Motor neuron (in vitro differentiated cells): ENCODE measurements at regions not wholly inside any gene's neighbourhood (a gene's known extent, or its start where the extent isn't known, plus 50 kb on each side); places are given as distances from the start of the nearest gene placed in this dataset.
"Not testable (repeated sequence)": the region's sequence is repeated elsewhere in the genome, so short reads cannot be mapped to it uniquely, and the experiment has no call there.

ENCODE experiments used
- ATAC-seq, 8 experiments: fragments of 200-7000 bp; cut with Tn5 transposase; replicated peaks in 6 of 8; 2 replicates each; pipeline ENCODE4 v1.8.0; 2021; ENCODE audit warnings: mild to moderate bottlenecking in 8 of 8, moderate library complexity in 8 of 8
- H3K27ac ChIP-seq, 2 donors: fragments of 250-450 bp; sonication (Bioruptor Pico); 2 replicates each; pipeline ENCODE4 v1.9.0; 2021; ENCODE audit warnings: antibody characterized with exemption in 2 of 2, mild to moderate bottlenecking in 2 of 2, moderate library complexity in 1 of 2
- H3K4me1 ChIP-seq, 2 donors: fragments of 250-450 bp; sonication (Bioruptor Pico); replicated peaks in 1 of 2; 2 replicates each; pipeline ENCODE4 v1.6.1; 2021; ENCODE audit warnings: antibody characterized with exemption in 2 of 2, mild to moderate bottlenecking in 2 of 2, moderate library complexity in 1 of 2
- H3K4me3 ChIP-seq, 5 donors: fragments of 250-450 bp; sonication (Bioruptor Pico); 2 replicates each; pipeline ENCODE4 v1.9.0; 2021; ENCODE audit warnings: antibody characterized with exemption in 5 of 5, mild to moderate bottlenecking in 5 of 5, moderate library complexity in 4 of 5
- WGBS, 10 experiments: fragments of 450-650 bp; shearing (Covaris generic); methylation state at CpG; one replicate each; pipeline ENCODE4 v1.0.0; 2022; 5-methylcytosine and 5-hydroxymethylcytosine counted together
- in situ Hi-C, 9 experiments: fragments of 400-800 bp; cut with MboI; loops; one replicate each; pipeline ENCODE4 v1.15.0; 2021; ENCODE audit warnings: low sequenced_read_pairs in 9 of 9, low pct_unique_long_range_greater_than_20kb in 2 of 9; ENCODE audit not compliant: unreplicated experiment in 9 of 9

GRCh38 chr10:94116848-94117247 lies 123.1 kb downstream of the PLCE1 start:
- Histone ChIP-seq H3K4me1 (no peaks in the 10 kb centered on the region), H3K27ac (no peak overlapping the region), H3K4me3 (no peak overlapping the region)
- 57 to 86% (median 70%) methylated on average over 1 of the region's 1 CpG; no CpG with 5 or more reads in 6 of the 10 experiments for WGBS, 10 experiments
- ATAC-seq, result no peak
- in situ Hi-C loops, result no loop called here

- Histone ChIP-seq H3K4me1 (no peaks in the 10 kb centered on the region), H3K27ac (no peak overlapping the region), H3K4me3 (no peak overlapping the region)
- WGBS, 10 experiments, result 21 to 100% (median 70%) methylated on average over 1 to 2 of the region's 2 CpGs; no CpG with 5 or more reads in 2 of the 10 experiments
- ATAC-seq, result peak in 3 of 8 experiments; percentile 54 to 70 (median 63)
- in situ Hi-C loops, result no loop called here
Observed at GRCh38 chr10:94122211-94122610, 128.5 kb downstream of the PLCE1 start.

GRCh38 chr10:94123258-94123995 lies 129.7 kb downstream of the PLCE1 start:
- peak in 6 of 8 experiments; percentile 51 to 93 (median 88) for ATAC-seq
- 14 to 85% (median 60%) methylated on average over 1 to 9 of the region's 9 CpGs for WGBS, 10 experiments
- Histone ChIP-seq H3K27ac (no peak overlapping the region), H3K4me3 (no peak overlapping the region), H3K4me1 (no peaks in the 10 kb centered on the region)
- in situ Hi-C loops, result no loop called here

- H3K27ac ChIP-seq, ATAC-seq, in situ Hi-C loops, H3K4me3 ChIP-seq, H3K4me1 ChIP-seq: not testable (repeated sequence)
- WGBS, 10 experiments, result 38 to 100% (median 85%) methylated on average over 1 to 2 of the region's 2 CpGs; no CpG with 5 or more reads in 1 of the 10 experiments
Observed at GRCh38 chr10:94124147-94124546, 130.4 kb downstream of the PLCE1 start.

GRCh38 chr10:94125268-94125667 lies 131.5 kb downstream of the PLCE1 start:
- in situ Hi-C loops, ATAC-seq, H3K4me1 ChIP-seq, H3K27ac ChIP-seq, H3K4me3 ChIP-seq: not testable (repeated sequence)
- WGBS, 10 experiments, result 40 to 100% (median 97%) methylated on average over 1 to 7 of the region's 8 CpGs; no CpG with 5 or more reads in 3 of the 10 experiments

- Histone ChIP-seq H3K4me3 (no peak overlapping the region), H3K27ac (no peak overlapping the region), H3K4me1 (no peaks in the 10 kb centered on the region)
- peak in 2 of 8 experiments; percentile 53 to 58 for ATAC-seq
- in situ Hi-C loops, result no loop called here
Observed at GRCh38 chr10:94125856-94126255, 132.1 kb downstream of the PLCE1 start.

GRCh38 chr10:94129393-94130130 lies 135.8 kb downstream of the PLCE1 start:
- no peak overlapping the region for H3K4me3 ChIP-seq

GRCh38 chr10:94131885-94132284 lies 138.2 kb downstream of the PLCE1 start:
- Histone ChIP-seq H3K4me3 (no peak overlapping the region), H3K27ac (no peak overlapping the region), H3K4me1 (no peaks in the 10 kb centered on the region)
- no peak for ATAC-seq
- in situ Hi-C loops, result no loop called here
- WGBS, 10 experiments, result 30 to 94% (median 80%) methylated on average over 1 to 3 of the region's 3 CpGs; no CpG with 5 or more reads in 1 of the 10 experiments

More at GRCh38 chr10:94129393-94130130, 135.8 kb downstream of the PLCE1 start:
- Histone ChIP-seq H3K4me1 (no peaks in the 10 kb centered on the region), H3K27ac (no peak overlapping the region)
- 32 to 100% (median 90%) methylated on average over 1 to 2 of the region's 2 CpGs for WGBS, 10 experiments
- peak in 3 of 8 experiments; percentile 21 to 40 (median 26) for ATAC-seq
- in situ Hi-C loops, result no loop called here

- ATAC-seq, result peak in 1 of 8 experiments; percentile 85
- in situ Hi-C loops, result no loop called here
- Histone ChIP-seq H3K4me1 (no peaks in the 10 kb centered on the region), H3K27ac (no peak overlapping the region), H3K4me3 (no peak overlapping the region)
Observed at GRCh38 chr10:94133239-94133638, 139.5 kb downstream of the PLCE1 start.

GRCh38 chr10:94137747-94138146 lies 144.0 kb downstream of the PLCE1 start:
- in situ Hi-C loops, result no loop called here
- no peaks in the 10 kb centered on the region for H3K4me1 ChIP-seq
- 60 to 100% (median 100%) methylated on average over 1 to 2 of the region's 2 CpGs; no CpG with 5 or more reads in 7 of the 10 experiments for WGBS, 10 experiments
- no peak overlapping the region for H3K27ac ChIP-seq
- H3K4me3 ChIP-seq, result no peak overlapping the region
- ATAC-seq, result no peak

- peak in 3 of 8 experiments; percentile 21 to 57 (median 38) for ATAC-seq
- 60 to 100% (median 86%) methylated on average over 1 to 2 of the region's 2 CpGs; no CpG with 5 or more reads in 5 of the 10 experiments for WGBS, 10 experiments
- Histone ChIP-seq H3K27ac (no peak overlapping the region), H3K4me3 (no peak overlapping the region), H3K4me1 (no peaks in the 10 kb centered on the region)
- in situ Hi-C loops, result no loop called here
Observed at GRCh38 chr10:94138391-94138790, 144.7 kb downstream of the PLCE1 start.

GRCh38 chr10:94143261-94143660 lies 149.5 kb downstream of the PLCE1 start:
- Histone ChIP-seq H3K27ac (no peak overlapping the region), H3K4me1 (no peaks in the 10 kb centered on the region), H3K4me3 (no peak overlapping the region)
- in situ Hi-C loops, result no loop called here
- ATAC-seq, result no peak

GRCh38 chr10:94146313-94146712 lies 152.6 kb downstream of the PLCE1 start:
- Histone ChIP-seq H3K27ac (no peak overlapping the region), H3K4me3 (no peak overlapping the region), H3K4me1 (no peaks in the 10 kb centered on the region)
- ATAC-seq, result no peak
- WGBS, 10 experiments, result 45 to 93% (median 81%) methylated on average over 1 to 8 of the region's 8 CpGs; no CpG with 5 or more reads in 1 of the 10 experiments
- in situ Hi-C loops, result no loop called here
